ENCODE measurements at regions not wholly inside any gene's neighbourhood (a gene's known extent, or its start where the extent isn't known, plus 50 kb on each side); places are given as distances from the start of the nearest gene placed in this dataset.
A peak's percentile ranks its signal among the peaks of the same experiment; 100 is the strongest.

- DNase-seq (ENCODE audit: low spot score, unreplicated experiment): no peak
- Mint-ChIP-seq H3K4me3 (ENCODE audit: low read depth) (no peak overlapping the region), H3K27ac (no peak overlapping the region), H3K4me1 (ENCODE audit: low read depth) (peaks cover 8% of the 10 kb centered on the region), H3K9me3 (ENCODE audit: low read depth) (peaks cover 9% of the 10 kb centered on the region), H3K27me3 (no peaks in the 10 kb centered on the region), H3K36me3 (ENCODE audit: insufficient read depth) (peaks cover 2% of the 10 kb centered on the region)
- no peak for TF ChIP-seq CTCF (IDR thresholded peaks at IDR 0.05; ENCODE audit: unreplicated experiment)
These were observed 170.9 kb downstream of the FGF1 start for GRCh38 chr5:142515036-142515435.

GRCh38 chr5:142514196-142514595, 171.7 kb downstream of the FGF1 start:
- Mint-ChIP-seq H3K27me3 (no peaks in the 10 kb centered on the region), H3K4me1 (ENCODE audit: low read depth) (peaks cover 8% of the 10 kb centered on the region), H3K36me3 (ENCODE audit: insufficient read depth) (peaks cover 2% of the 10 kb centered on the region), H3K27ac (no peak overlapping the region), H3K9me3 (ENCODE audit: low read depth) (peaks cover 9% of the 10 kb centered on the region), H3K4me3 (ENCODE audit: low read depth) (no peak overlapping the region)
- no peak for DNase-seq (ENCODE audit: low spot score, unreplicated experiment)
- no peak for TF ChIP-seq CTCF (IDR thresholded peaks at IDR 0.05; ENCODE audit: unreplicated experiment)

GRCh38 chr5:142512043-142513042, 173.5 kb downstream of the FGF1 start:
- peaks cover 9% of the 10 kb centered on the region for H3K9me3 Mint-ChIP-seq (ENCODE audit: low read depth)
- H3K4me3 Mint-ChIP-seq (ENCODE audit: low read depth): no peak overlapping the region
- no peak for TF ChIP-seq CTCF (IDR thresholded peaks at IDR 0.05; ENCODE audit: unreplicated experiment)
- DNase-seq (ENCODE audit: low spot score, unreplicated experiment): no peak
- peak overlapping the region; percentile 12 for H3K27ac Mint-ChIP-seq
- no peaks in the 10 kb centered on the region for H3K27me3 Mint-ChIP-seq
- H3K36me3 Mint-ChIP-seq (ENCODE audit: insufficient read depth): peaks cover 2% of the 10 kb centered on the region
- peaks cover 25% of the 10 kb centered on the region for H3K4me1 Mint-ChIP-seq (ENCODE audit: low read depth)

GRCh38 chr5:142511358-142511757, 174.5 kb downstream of the FGF1 start:
- no peaks in the 10 kb centered on the region for H3K36me3 Mint-ChIP-seq (ENCODE audit: insufficient read depth)
- peaks cover 3% of the 10 kb centered on the region for H3K9me3 Mint-ChIP-seq (ENCODE audit: low read depth)
- peaks cover 29% of the 10 kb centered on the region for H3K4me1 Mint-ChIP-seq (ENCODE audit: low read depth)
- H3K4me3 Mint-ChIP-seq (ENCODE audit: low read depth): no peak overlapping the region
- DNase-seq (ENCODE audit: low spot score, unreplicated experiment): no peak
- H3K27ac Mint-ChIP-seq: no peak overlapping the region
- TF ChIP-seq CTCF (IDR thresholded peaks at IDR 0.05; ENCODE audit: unreplicated experiment): no peak
- no peaks in the 10 kb centered on the region for H3K27me3 Mint-ChIP-seq

GRCh38 chr5:142509026-142509425, 176.9 kb downstream of the FGF1 start:
- no peak for TF ChIP-seq CTCF (IDR thresholded peaks at IDR 0.05; ENCODE audit: unreplicated experiment)
- Mint-ChIP-seq H3K36me3 (ENCODE audit: insufficient read depth) (no peaks in the 10 kb centered on the region), H3K27me3 (no peaks in the 10 kb centered on the region), H3K4me1 (ENCODE audit: low read depth) (peaks cover 29% of the 10 kb centered on the region), H3K9me3 (ENCODE audit: low read depth) (no peaks in the 10 kb centered on the region), H3K27ac (peak overlapping the region; percentile 61), H3K4me3 (ENCODE audit: low read depth) (no peak overlapping the region)
- DNase-seq (ENCODE audit: low spot score, unreplicated experiment): no peak

Measured in progenitor cell of endocrine pancreas (in vitro differentiated cells).